HG03439 (cell line): ENCODE measurements at regions not wholly inside any gene's neighbourhood (a gene's known extent, or its start where the extent isn't known, plus 50 kb on each side); places are given as distances from the start of the nearest gene placed in this dataset.

Experiments used
- ATAC-seq: cut with Tn5 transposase; IDR thresholded peaks from one replicate; pipeline ENCODE4 v1.9.1; 2021; ENCODE audit warnings: mild to moderate bottlenecking, moderate library complexity; ENCODE audit not compliant: unreplicated experiment

DNA sequence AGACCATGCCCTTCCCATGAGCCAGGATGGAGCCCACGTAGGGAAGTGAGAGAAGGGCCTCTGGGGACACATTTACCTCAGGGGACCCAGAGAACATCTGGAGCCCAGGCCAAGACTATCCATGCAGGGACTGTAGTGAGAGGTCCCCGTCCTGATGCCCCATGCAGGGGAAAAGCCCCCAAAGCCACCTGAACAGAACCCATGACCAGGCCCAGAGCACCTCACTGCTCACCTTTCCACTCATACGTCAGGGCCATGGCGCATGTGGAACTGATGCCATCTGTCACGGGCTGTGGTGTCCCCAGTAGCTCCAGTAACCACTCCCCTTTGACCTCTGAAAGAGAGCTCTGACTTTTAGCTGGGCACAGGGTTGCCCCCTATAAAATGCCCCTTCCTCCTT lies 106.5 kb upstream of the TEX51 start:
- no peak for ATAC-seq

GRCh38 chr2:126792993-126793392 lies 105.7 kb upstream of the TEX51 start:
- no peak for ATAC-seq

- no peak for ATAC-seq
Observed at GRCh38 chr2:126793885-126794613, 104.6 kb upstream of the TEX51 start.

- no peak for ATAC-seq
Observed at GRCh38 chr2:126795656-126796055, 103.0 kb upstream of the TEX51 start.

DNA sequence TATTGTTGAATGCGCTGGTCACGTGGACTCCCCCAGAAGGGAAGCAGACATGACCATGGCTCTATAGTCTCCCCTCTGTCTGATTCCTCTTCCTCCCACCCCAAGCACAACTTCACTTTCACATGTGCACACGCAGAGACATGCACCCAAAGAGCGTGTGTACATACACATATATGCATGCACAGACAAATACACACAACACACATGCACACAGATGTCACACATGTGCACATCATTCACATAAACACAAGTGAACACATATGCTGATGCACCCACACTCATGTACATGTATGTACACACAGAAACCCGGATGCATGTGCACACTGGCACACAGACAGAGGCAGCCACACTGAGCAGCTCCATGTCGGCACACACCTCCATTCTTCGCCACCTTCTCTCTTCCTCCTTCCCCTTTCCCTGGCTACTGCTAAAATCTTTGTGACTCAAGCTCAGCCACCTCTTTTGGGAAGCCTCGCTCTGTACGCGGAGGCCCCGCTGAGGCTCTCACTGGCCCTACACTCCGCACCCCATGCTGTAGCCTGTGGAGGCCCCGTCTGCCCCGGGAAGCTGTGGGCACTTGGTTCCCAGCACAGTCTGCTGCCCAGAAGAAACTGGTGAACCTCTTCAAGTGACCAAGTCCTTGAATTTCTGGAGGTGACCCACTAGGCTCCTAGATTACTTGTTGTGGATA lies 101.6 kb upstream of the TEX51 start:
- ATAC-seq, result no peak

- no peak for ATAC-seq
Observed at GRCh38 chr2:126797622-126798275, 100.9 kb upstream of the TEX51 start.

DNA sequence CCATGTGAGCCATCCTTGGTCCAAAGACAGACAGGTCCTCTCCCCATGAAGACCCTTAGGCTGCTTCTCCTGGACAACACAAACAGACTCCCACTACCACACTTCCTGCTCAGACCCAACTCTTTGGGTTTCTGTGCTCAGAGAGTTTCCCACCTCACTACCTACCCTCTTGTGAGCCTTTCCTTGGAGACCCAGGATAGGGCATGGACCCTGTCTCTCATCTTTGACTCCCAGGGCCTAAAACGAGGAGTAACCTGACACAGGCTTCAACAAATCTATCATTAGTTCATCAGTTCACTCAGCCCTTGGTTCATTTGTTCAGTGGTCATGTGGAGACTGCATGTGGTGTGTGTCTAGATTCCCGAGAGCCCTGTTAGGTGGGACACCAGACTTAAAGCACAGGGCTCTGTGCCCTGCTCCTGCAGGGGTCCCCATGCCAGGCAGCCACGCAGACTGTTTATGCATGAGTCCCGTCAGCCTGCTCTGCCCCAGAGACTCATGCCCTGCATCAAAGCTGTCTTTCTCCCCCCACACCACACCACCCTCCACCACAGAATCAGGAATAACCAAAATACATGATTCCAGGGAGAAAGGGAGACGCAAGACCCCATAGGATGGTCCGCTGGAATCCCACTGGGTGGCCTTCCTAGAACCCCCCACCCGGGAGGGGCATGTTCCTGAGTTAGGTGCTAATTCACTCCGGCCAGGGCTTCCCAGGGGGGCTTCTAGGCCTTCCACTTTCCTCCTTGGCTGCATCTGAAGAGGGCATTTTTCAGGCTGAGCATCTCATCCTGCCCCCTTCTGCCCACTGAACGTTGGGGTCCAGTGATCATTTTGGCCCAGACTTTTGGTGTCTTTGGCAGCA lies 100.2 kb upstream of the TEX51 start:
- ATAC-seq, result no peak

- ATAC-seq, result no peak
Observed at GRCh38 chr2:126799301-126799700, 99.4 kb upstream of the TEX51 start.

GRCh38 chr2:126801473-126801872 lies 97.2 kb upstream of the TEX51 start:
- no peak for ATAC-seq

- ATAC-seq, result no peak
Observed at GRCh38 chr2:126802316-126802715, 96.4 kb upstream of the TEX51 start.

DNA sequence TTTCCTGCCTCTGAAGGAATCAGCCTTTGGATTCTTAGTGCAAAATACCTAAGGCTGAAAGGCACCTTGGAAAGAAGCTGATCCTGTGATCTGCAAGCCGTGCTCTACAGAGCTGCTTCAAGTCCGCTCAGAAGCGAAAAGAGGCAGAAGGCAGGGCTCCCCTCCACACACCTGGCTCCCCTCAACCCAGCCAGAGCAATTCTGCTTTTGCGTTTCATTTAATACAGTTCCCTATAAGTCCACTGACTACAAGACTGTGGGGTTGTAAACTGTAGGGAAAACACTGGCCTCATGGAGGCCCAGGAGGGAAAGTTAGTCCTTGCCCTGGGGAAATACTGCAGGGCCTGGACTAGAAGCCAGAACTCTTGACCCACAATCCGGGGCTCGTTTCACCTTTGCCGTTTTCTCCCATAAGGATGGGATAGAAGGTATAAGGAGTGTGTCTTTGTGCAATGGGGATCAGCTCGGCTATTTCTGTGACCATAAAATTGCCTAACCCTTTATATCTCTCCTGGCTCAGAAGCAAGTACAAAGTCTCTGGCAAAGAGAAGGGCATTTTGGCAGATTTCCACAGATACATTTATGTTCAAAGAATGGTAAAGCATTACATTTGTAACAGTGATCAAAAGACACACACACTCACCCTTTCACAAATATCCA lies 95.8 kb upstream of the TEX51 start:
- ATAC-seq, result no peak

GRCh38 chr2:126803434-126803775 lies 95.3 kb upstream of the TEX51 start:
- no peak for ATAC-seq

DNA sequence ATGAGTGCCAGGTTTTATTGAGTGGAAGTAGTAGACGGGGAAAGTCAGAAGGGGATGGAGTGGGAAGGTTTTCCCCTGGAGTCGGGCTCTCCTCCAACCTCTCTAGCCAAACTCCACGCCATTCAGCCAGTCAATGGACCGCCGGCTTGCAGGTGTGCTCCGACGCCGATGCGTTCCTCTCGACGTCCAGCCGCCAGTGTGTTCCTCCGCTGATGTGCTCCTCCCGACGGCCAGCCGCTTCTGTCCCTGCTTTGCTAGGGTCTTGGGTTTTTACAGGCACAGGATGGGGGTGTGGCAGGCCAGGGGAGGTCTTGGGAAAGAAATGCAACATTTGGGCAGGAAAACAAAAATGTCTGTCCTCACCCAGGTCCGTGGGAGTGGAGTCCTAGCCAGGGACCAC lies 94.3 kb upstream of the TEX51 start:
- no peak for ATAC-seq

DNA sequence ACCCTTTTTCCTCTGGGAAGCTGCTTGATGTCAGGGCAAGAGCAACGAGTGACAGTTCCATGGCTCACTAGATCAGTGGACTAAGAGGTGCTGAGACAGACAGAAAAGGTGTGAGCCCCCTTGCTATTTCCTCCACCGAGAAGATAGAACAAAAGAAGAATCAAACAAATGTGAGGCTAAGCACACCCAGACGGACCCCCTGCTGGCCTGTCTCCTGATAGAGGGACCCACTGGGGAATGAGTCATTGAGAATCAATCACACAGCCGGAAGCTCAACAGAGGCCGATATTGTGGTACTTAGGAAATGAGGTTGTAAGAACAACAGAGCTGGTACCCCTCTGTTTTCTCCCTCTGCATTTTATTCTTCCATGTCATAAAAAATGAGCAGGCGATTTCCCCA lies 89.8 kb upstream of the TEX51 start:
- no peak for ATAC-seq

- ATAC-seq, result no peak
Observed at GRCh38 chr2:126809340-126809739, 89.3 kb upstream of the TEX51 start.

DNA sequence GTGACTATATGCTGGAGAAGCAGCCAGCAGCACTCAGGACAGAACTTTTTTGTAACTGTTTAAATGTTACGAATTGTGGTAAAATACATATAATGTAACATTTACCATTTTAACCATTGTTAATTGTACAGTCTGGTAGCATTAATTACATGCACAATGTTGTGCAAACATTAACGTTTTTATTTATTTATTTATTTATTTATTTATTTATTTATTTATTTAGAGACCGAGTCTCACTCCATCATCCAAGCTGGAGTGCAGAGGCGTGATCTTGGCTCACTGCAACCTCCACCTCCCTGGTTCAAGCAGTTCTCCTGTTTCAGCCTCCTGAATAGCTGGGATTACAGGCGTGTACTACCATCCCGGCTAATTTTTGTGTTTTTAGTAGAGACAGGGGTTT lies 88.7 kb upstream of the TEX51 start:
- ATAC-seq, result no peak

- no peak for ATAC-seq
Observed at GRCh38 chr2:126811101-126811500, 87.6 kb upstream of the TEX51 start.

DNA sequence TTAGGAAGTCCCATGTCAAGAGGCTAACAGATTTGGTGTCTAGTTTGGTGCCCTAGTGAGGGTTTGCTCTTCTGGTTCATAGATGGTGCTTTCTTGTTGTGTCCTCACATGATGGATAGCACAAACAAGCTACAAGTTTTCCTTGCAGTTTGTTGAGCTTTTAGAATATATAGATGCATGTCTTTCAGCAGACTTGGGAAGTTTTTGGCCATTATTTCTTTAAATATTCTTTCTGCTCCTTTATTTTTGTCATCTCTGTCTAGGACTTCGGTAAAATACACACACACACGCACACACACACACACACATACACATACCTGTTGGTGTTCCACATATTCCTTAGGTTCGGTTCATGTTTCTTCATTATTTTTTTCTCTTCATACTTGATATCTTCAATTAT lies 81.5 kb upstream of the TEX51 start:
- ATAC-seq, result no peak

- ATAC-seq, result no peak
Observed at GRCh38 chr2:126822115-126822514, 76.6 kb upstream of the TEX51 start.

- ATAC-seq, result no peak
Observed at GRCh38 chr2:126822921-126823320, 75.8 kb upstream of the TEX51 start.

DNA sequence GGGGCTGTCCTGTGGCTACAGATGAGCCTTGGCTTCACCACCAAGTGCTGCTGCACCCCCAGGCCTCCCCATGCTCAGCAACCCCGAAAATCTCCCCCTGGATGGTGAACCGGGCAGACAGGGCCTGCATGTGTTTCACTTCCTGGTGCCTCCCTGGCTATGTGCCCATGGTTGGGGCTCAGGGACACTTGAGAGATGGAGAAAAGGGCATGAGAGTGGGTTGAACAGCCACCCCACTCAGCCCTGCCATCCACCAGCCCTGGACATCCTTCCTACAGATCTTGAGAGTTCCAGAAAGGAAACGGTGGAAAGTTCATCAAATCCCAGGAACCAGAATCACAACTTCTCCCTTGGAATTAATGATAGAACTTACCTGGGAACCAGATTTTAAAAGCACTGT lies 74.7 kb upstream of the TEX51 start:
- no peak for ATAC-seq
